Activated CD4-positive, alpha-beta T cell treated with anti-CD3 and anti-CD28 coated beads for 4 hours (primary cell): ENCODE measurements at regions not wholly inside any gene's neighbourhood (a gene's known extent, or its start where the extent isn't known, plus 50 kb on each side); places are given as distances from the start of the nearest gene placed in this dataset.

ENCODE experiments used
- DNase-seq, 2 donors: peaks; one replicate each; pipeline ENCODE4 v3.0.0-alpha.2; 2020

- DNase-seq, result no peak
Measured at GRCh38 chr2:39515273-39515896, 78.3 kb upstream of the MAP4K3 start.

GRCh38 chr2:39515897-39516346, 78.8 kb upstream of the MAP4K3 start:
- no peak for DNase-seq

- DNase-seq, result no peak
Measured at GRCh38 chr2:39516347-39517101, 79.4 kb upstream of the MAP4K3 start.

- DNase-seq, result no peak
Measured at GRCh38 chr2:39517102-39517436, 80.0 kb upstream of the MAP4K3 start.

- DNase-seq, result no peak
Measured at GRCh38 chr2:39517622-39518021, 80.5 kb upstream of the MAP4K3 start.

- DNase-seq, result no peak
Measured at GRCh38 chr2:39519886-39520285, 82.8 kb upstream of the MAP4K3 start.

GRCh38 chr2:39521876-39522517, 84.9 kb upstream of the MAP4K3 start:
- no peak for DNase-seq

GRCh38 chr2:39522518-39522877, 85.4 kb upstream of the MAP4K3 start:
- DNase-seq, result no peak

- DNase-seq, result no peak
Measured at GRCh38 chr2:39523308-39524044, 86.4 kb upstream of the MAP4K3 start.

GRCh38 chr2:39524061-39524460, 87.0 kb upstream of the MAP4K3 start:
- DNase-seq, result no peak

- DNase-seq, result no peak
Measured at GRCh38 chr2:39524756-39525635, 87.9 kb upstream of the MAP4K3 start.

- DNase-seq, result no peak
Measured at GRCh38 chr2:39525636-39526412, 88.7 kb upstream of the MAP4K3 start.

- DNase-seq, result no peak
Measured at GRCh38 chr2:39528701-39529100, 91.6 kb upstream of the MAP4K3 start.

GRCh38 chr2:39529836-39530235, 92.8 kb upstream of the MAP4K3 start:
- no peak for DNase-seq

GRCh38 chr2:39530411-39530866, 93.4 kb upstream of the MAP4K3 start:
- DNase-seq, result no peak

- DNase-seq, result no peak
Measured at GRCh38 chr2:39531220-39531777, 94.2 kb upstream of the MAP4K3 start.

- no peak for DNase-seq
Measured at GRCh38 chr2:39532933-39533332, 95.8 kb upstream of the MAP4K3 start.

GRCh38 chr2:39534095-39534711, 97.1 kb upstream of the MAP4K3 start:
- DNase-seq, result no peak

GRCh38 chr2:39535636-39536185, 98.6 kb upstream of the MAP4K3 start:
- no peak for DNase-seq

- no peak for DNase-seq
Measured at GRCh38 chr2:39537150-39537549, 100.1 kb upstream of the MAP4K3 start.

GRCh38 chr2:39538718-39539117, 101.6 kb upstream of the MAP4K3 start:
- no peak for DNase-seq
